Neuronal stem cell (in vitro differentiated cells): ENCODE measurements at regions not wholly inside any gene's neighbourhood (a gene's known extent, or its start where the extent isn't known, plus 50 kb on each side); places are given as distances from the start of the nearest gene placed in this dataset.

Experiments used
- DNase-seq: peaks from one replicate; pipeline ENCODE4 v3.0.0-alpha.2; 2013; ENCODE audit warnings: low spot score
- H2AFZ ChIP-seq: one replicate; pipeline ENCODE4 v1.6.1; 2013; ENCODE audit warnings: mild to moderate bottlenecking, low read length, inconsistent platforms
- H2AK5ac ChIP-seq: 2 replicates; pipeline ENCODE4 v1.6.1; 2013; ENCODE audit warnings: low read depth, mild to moderate bottlenecking, inconsistent platforms, low read length, moderate library complexity, mixed read lengths
- H2BK120ac ChIP-seq: 2 replicates; pipeline ENCODE4 v1.6.1; 2013; ENCODE audit warnings: low read depth, mild to moderate bottlenecking, inconsistent platforms, low read length, moderate library complexity, mixed read lengths
- H2BK12ac ChIP-seq: one replicate; pipeline ENCODE4 v1.6.1; 2013; ENCODE audit warnings: low read length, inconsistent platforms
- H2BK15ac ChIP-seq: 2 replicates; pipeline ENCODE4 v1.6.1; 2013; ENCODE audit warnings: mild to moderate bottlenecking, low read length, inconsistent platforms, mixed read lengths
- H2BK5ac ChIP-seq: one replicate; pipeline ENCODE4 v1.6.1; 2013; ENCODE audit warnings: inconsistent platforms, mild to moderate bottlenecking, low read length, moderate library complexity
- H3K14ac ChIP-seq: one replicate; pipeline ENCODE4 v1.6.1; 2013; ENCODE audit warnings: low read length, inconsistent platforms
- H3K18ac ChIP-seq: 2 replicates; pipeline ENCODE4 v1.6.1; 2013; ENCODE audit warnings: low read length, inconsistent platforms
- H3K23ac ChIP-seq: 2 replicates; pipeline ENCODE4 v1.6.1; 2013; ENCODE audit warnings: low read depth, mild to moderate bottlenecking, mixed read lengths, low read length, inconsistent platforms; ENCODE audit not compliant: poor library complexity
- H3K27ac ChIP-seq: replicated peaks from 3 replicates; pipeline ENCODE4 v1.5.1; 2013; ENCODE audit warnings: low read length, inconsistent platforms
- H3K27me3 ChIP-seq, 3 experiments: 2 replicates each; pipeline ENCODE4 v1.6.1; 2013; ENCODE audit warnings: low read length in 3 of 3, mild to moderate bottlenecking in 2 of 3, inconsistent platforms in 1 of 3, low read depth in 1 of 3, mixed read lengths in 1 of 3, moderate library complexity in 1 of 3; ENCODE audit not compliant: control insufficient read depth in 3 of 3, insufficient read depth in 3 of 3
- H3K36me3 ChIP-seq, 2 donors: replicated peaks in 1 of 2; 2 replicates each; pipeline ENCODE4 v1.6.1; 2013; ENCODE audit warnings: low read length in 2 of 2; ENCODE audit not compliant: control insufficient read depth in 2 of 2, insufficient read depth in 2 of 2
- H3K4ac ChIP-seq: 2 replicates; pipeline ENCODE4 v1.6.1; 2013; ENCODE audit warnings: inconsistent platforms, mild to moderate bottlenecking, low read length, moderate library complexity
- H3K4me1 ChIP-seq, 2 donors: 1 replicate in 1 of 2; 2 replicates in 1 of 2; pipeline ENCODE4 v1.6.1; 2013; ENCODE audit warnings: low read length in 2 of 2, low read depth in 1 of 2; ENCODE audit not compliant: control insufficient read depth in 2 of 2, insufficient read depth in 1 of 2
- H3K4me2 ChIP-seq: one replicate; pipeline ENCODE4 v1.6.1; 2013; ENCODE audit warnings: mild to moderate bottlenecking, low read length, inconsistent platforms; ENCODE audit not compliant: insufficient read depth, poor library complexity, severe bottlenecking
- H3K4me3 ChIP-seq, 2 donors: 2 replicates each; pipeline ENCODE4 v1.5.1; 2013; ENCODE audit warnings: low read length in 2 of 2, mild to moderate bottlenecking in 2 of 2, inconsistent platforms in 1 of 2, moderate library complexity in 1 of 2
- H3K79me1 ChIP-seq: one replicate; pipeline ENCODE4 v1.6.1; 2013; ENCODE audit warnings: low read depth, mild to moderate bottlenecking, inconsistent platforms, low read length, moderate library complexity
- H3K9ac ChIP-seq: one replicate; pipeline ENCODE4 v1.6.1; 2013; ENCODE audit warnings: mild to moderate bottlenecking, low read depth, low read length, inconsistent platforms; ENCODE audit not compliant: poor library complexity
- H3K9me3 ChIP-seq, 2 donors: replicated peaks in 1 of 2; 2 replicates each; pipeline versions ENCODE3 to v1.6.1; 2013; ENCODE audit warnings: low read length in 2 of 2, mild to moderate bottlenecking in 2 of 2, inconsistent platforms in 1 of 2, low read depth in 1 of 2, mixed read lengths in 1 of 2, moderate library complexity in 1 of 2; ENCODE audit not compliant: control insufficient read depth in 2 of 2, insufficient read depth in 1 of 2
- H4K8ac ChIP-seq: one replicate; pipeline ENCODE4 v1.6.1; 2013; ENCODE audit warnings: low read depth, mild to moderate bottlenecking, inconsistent platforms, low read length, moderate library complexity
- H4K91ac ChIP-seq: one replicate; pipeline ENCODE4 v1.6.1; 2013; ENCODE audit warnings: low read length, low read depth, mild to moderate bottlenecking, inconsistent platforms; ENCODE audit not compliant: poor library complexity
- WGBS, 2 donors: extraction: QIAGEN DNeasy Blood & Tissue Kit; methylation state at CpG; one replicate each; pipeline ENCODE4 v1.1.7; 2013; ENCODE audit warnings: missing lambda C conversion rate in 2 of 2, mixed read lengths in 1 of 2; ENCODE audit not compliant: insufficient read length in 2 of 2, insufficient replicate concordance in 1 of 2; ENCODE audit errors: extremely low coverage in 2 of 2; 5-methylcytosine and 5-hydroxymethylcytosine counted together

GRCh38 chr12:111150921-111151840 lies 217.7 kb downstream of the PHETA1 start:
- no peak overlapping the region for H2AFZ ChIP-seq
- H3K79me1 ChIP-seq = no peaks in the 10 kb centered on the region
- no peaks in the 10 kb centered on the region for H3K36me3 ChIP-seq
- H3K27me3 ChIP-seq = no peaks in the 10 kb centered on the region
- H4K8ac ChIP-seq = no peak overlapping the region
- peak overlapping the region in 1 of 2 donors; percentile 1 for H3K4me3 ChIP-seq
- H2AK5ac ChIP-seq = no peak overlapping the region
- H2BK12ac ChIP-seq = no peak overlapping the region
- no peak overlapping the region for H3K4ac ChIP-seq
- H3K18ac ChIP-seq = peak overlapping the region; percentile 27
- no peak overlapping the region for H2BK15ac ChIP-seq
- no peak overlapping the region for H3K14ac ChIP-seq
- no peaks in the 10 kb centered on the region for H3K9me3 ChIP-seq
- no peak overlapping the region for H3K9ac ChIP-seq
- no peak overlapping the region for H4K91ac ChIP-seq
- H3K23ac ChIP-seq = no peak overlapping the region
- no peak overlapping the region for H2BK120ac ChIP-seq
- H3K4me2 ChIP-seq = no peak overlapping the region
- DNase-seq = no peak
- H3K4me1 ChIP-seq = peaks cover 0 to 4% of the 10 kb centered on the region in 2 donors
- H3K27ac ChIP-seq = no peak overlapping the region
- no CpG with 5 or more reads among the region's 20 CpGs for WGBS, 2 donors
- no peak overlapping the region for H2BK5ac ChIP-seq

GRCh38 chr12:111150360-111150759 lies 218.5 kb downstream of the PHETA1 start:
- H3K14ac ChIP-seq = no peak overlapping the region
- H3K79me1 ChIP-seq = no peaks in the 10 kb centered on the region
- H3K18ac ChIP-seq = no peak overlapping the region
- H2AFZ ChIP-seq = peak overlapping the region; percentile 20
- no peak overlapping the region for H3K4me3 ChIP-seq
- H3K4me2 ChIP-seq = no peak overlapping the region
- no peak overlapping the region for H2AK5ac ChIP-seq
- H3K27ac ChIP-seq = no peak overlapping the region
- H3K27me3 ChIP-seq = no peaks in the 10 kb centered on the region
- H2BK120ac ChIP-seq = no peak overlapping the region
- no peak overlapping the region for H4K8ac ChIP-seq
- no peaks in the 10 kb centered on the region for H3K9me3 ChIP-seq
- DNase-seq = no peak
- H3K9ac ChIP-seq = no peak overlapping the region
- peaks cover 0 to 4% of the 10 kb centered on the region in 2 donors for H3K4me1 ChIP-seq
- no peak overlapping the region for H3K23ac ChIP-seq
- H4K91ac ChIP-seq = no peak overlapping the region
- H3K4ac ChIP-seq = no peak overlapping the region
- H2BK12ac ChIP-seq = no peak overlapping the region
- no peak overlapping the region for H2BK15ac ChIP-seq
- H3K36me3 ChIP-seq = no peaks in the 10 kb centered on the region
- WGBS, 2 donors = no CpG with 5 or more reads among the region's 7 CpGs
- H2BK5ac ChIP-seq = no peak overlapping the region

- DNase-seq = no peak
- H2BK15ac ChIP-seq = no peak overlapping the region
- H3K4me1 ChIP-seq = peaks cover 0 to 7% of the 10 kb centered on the region in 2 donors
- no peak overlapping the region for H3K4me2 ChIP-seq
- H2BK5ac ChIP-seq = no peak overlapping the region
- no peak overlapping the region for H2AFZ ChIP-seq
- no peak overlapping the region for H3K4ac ChIP-seq
- no peak overlapping the region for H2BK12ac ChIP-seq
- H3K9me3 ChIP-seq = no peaks in the 10 kb centered on the region
- H4K91ac ChIP-seq = no peak overlapping the region
- H3K79me1 ChIP-seq = no peaks in the 10 kb centered on the region
- no peak overlapping the region for H3K27ac ChIP-seq
- H3K9ac ChIP-seq = no peak overlapping the region
- H4K8ac ChIP-seq = no peak overlapping the region
- no peak overlapping the region for H2BK120ac ChIP-seq
- no peak overlapping the region for H3K4me3 ChIP-seq
- H3K14ac ChIP-seq = no peak overlapping the region
- no peaks in the 10 kb centered on the region for H3K36me3 ChIP-seq
- H3K18ac ChIP-seq = no peak overlapping the region
- H2AK5ac ChIP-seq = no peak overlapping the region
- H3K23ac ChIP-seq = no peak overlapping the region
- H3K27me3 ChIP-seq = no peaks in the 10 kb centered on the region
- WGBS, 2 donors = no CpG with 5 or more reads among the region's 4 CpGs
These were observed 219.6 kb downstream of the PHETA1 start for GRCh38 chr12:111149299-111149698.

GRCh38 chr12:111148005-111148404 lies 220.9 kb downstream of the PHETA1 start:
- Histone ChIP-seq H3K27me3 (peaks cover 0 to under 1% (median 0%) of the 10 kb centered on the region in 3 experiments), H3K9me3 (no peaks in the 10 kb centered on the region), H3K4me2 (no peak overlapping the region), H2BK12ac (no peak overlapping the region), H2AFZ (no peak overlapping the region), H3K36me3 (no peaks in the 10 kb centered on the region), H3K4me3 (no peak overlapping the region), H2AK5ac (no peak overlapping the region), H3K27ac (no peak overlapping the region), H2BK15ac (no peak overlapping the region), H4K8ac (no peak overlapping the region), H2BK120ac (no peak overlapping the region), H3K23ac (no peak overlapping the region), H2BK5ac (no peak overlapping the region), H3K18ac (no peak overlapping the region), H3K4me1 (peaks cover 5% of the 10 kb centered on the region in 2 donors), H3K79me1 (no peaks in the 10 kb centered on the region), H3K9ac (no peak overlapping the region), H3K4ac (no peak overlapping the region), H3K14ac (no peak overlapping the region), H4K91ac (no peak overlapping the region)
- DNase-seq = no peak
- 100% methylated on average over 3 of the region's 6 CpGs; no CpG with 5 or more reads in 1 of the 2 donors for WGBS, 2 donors
